HK-2 (cell line): ENCODE measurements at regions not wholly inside any gene's neighbourhood (a gene's known extent, or its start where the extent isn't known, plus 50 kb on each side); places are given as distances from the start of the nearest gene placed in this dataset.
"Not testable (repeated sequence)": the region's sequence is repeated elsewhere in the genome, so short reads cannot be mapped to it uniquely, and the experiment has no call there.

Source experiments
- DNase-seq: peaks from one replicate; pipeline ENCODE4 v3.0.0-alpha.2; 2018; ENCODE audit not compliant: unreplicated experiment

DNA sequence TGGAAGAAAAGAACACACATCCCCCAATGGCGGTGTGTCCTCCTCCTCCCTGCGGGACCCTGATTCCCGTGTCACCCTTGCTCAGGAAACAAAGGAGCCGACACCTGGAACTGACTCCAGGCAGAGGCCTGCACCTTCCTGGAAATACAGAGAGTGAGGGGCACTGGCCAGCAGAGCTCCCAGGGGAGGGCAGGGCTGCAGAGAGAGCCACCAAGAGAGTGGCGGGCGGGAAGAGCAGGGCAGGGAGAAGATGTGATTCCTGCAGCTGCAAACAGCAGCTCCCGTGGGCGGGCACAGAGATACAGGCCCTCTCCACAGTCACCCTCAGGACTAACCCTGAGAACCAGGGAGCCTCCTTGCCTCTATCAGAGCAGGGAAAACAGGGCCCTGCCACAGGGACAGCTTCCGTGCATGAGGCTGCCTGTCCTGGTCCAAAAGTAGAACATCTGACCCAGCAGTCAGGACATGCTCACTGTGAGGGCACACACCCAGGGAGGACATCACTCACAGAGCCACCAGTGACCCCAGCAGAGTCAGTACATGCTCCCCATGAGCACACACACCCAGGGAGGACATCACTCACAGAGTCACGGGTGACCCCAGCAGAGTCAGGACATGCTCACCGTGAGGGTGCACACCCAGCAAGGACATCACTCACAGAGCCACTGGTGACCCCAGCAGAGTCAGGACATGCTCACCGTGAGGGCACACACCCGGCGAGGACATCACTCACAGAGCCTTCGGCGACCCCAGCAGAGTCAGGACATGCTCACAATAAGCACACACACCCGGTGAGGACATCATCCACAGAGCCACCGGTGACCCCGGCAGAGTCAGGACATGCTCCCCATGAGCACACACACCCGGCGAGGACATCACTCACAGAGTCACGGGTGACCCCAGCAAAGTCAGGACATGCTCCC is 193.1 kb downstream of the DLL1 start:
- no peak for DNase-seq

DNA sequence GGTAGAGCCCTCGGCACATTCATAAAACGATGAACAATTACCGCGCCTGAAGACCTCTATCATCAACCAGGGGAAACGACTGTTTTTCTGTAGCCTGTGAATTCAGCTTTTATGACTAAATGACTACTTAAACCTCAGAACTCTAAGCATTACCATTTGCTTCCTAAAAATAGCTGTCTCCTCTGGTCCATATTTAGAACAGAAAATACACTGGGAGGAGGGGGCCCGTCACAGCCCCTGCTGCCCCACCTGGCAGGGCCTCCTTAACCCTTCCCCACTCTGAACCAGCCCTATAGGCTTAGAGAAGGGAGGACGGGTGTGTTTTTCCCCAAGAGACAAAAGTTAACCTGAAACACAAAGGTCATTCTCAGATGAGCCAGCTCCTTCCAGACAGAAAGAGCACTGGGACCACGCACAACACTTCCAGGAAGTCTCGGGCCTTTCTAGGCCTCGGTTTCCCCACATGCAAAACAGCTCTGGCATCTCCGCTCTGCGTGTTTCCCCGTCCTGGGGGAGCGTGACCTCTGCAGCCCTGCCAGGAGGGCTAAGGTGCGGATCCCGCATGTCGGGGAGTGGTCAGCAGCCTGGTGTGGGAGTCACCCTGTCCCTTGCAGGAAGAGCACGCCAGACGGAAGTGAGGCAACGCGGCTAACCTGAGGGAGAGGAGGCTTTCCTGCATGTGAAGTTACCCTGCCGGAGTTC is 193.9 kb downstream of the DLL1 start:
- DNase-seq = no peak

DNA sequence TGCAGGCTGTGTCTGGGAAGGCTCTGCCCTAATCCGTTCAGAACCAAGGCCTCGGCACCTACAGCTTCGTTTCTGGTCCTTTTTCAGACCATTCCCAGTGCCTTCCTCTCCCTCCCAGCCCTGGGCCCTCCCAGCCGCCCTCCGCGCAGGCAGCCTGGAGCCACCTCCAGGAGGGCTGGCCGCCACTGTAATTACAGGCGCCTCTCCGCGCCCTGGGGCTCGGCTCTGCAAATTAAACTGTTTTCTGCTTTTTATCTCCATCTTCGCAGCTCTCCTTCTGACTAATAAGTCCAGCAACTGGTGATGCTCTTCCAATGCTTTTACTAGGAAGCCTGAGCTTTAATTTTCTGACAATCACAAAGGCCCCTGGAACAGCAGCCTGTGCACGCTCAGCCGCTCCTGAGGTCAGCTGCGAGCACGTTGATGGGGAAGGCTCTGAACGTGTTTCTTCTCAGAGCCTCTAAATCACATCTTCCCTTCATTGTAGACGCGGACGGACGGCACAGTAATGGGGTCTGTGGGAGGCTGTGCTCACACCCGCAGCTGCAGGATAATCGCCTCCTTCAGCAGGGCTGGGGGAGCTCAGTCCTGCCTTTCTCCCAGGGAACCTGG is 194.6 kb downstream of the DLL1 start:
- DNase-seq = no peak

DNA sequence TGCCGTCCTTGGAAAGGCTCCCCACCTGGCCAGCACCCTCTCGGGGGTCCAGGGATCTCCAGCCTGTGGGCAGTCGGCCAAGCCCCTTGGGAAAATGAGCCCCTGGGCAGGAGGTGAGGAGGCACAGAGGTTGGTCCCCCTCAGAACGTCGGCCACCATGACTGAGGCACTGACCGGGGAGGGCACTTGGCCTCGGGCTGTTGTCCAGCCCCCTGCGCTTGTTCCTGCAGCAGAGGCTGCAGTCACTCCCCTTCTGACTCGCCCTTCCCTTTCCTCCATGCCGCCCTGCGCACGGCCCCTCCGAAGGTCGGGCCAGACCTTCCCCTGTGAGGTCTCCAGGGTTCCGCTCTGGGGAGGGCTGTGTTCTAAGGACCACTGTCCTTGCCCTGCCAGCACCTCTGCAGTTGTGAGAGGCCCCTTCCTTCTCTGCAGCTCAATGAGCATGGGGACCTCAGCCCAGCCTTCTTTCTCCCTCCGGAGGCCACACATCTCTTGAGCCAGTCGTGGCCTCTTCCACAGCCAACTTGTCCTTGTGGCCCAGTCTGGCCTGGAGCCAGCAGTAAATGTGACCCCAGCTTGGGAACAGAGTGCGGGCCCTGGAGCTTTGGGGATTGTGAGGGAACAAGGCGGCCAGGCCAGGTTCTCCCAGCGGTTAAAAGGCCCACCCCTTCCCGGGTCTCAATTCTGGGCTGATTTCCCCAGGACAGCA is 195.5 kb downstream of the DLL1 start:
- DNase-seq = no peak

DNA sequence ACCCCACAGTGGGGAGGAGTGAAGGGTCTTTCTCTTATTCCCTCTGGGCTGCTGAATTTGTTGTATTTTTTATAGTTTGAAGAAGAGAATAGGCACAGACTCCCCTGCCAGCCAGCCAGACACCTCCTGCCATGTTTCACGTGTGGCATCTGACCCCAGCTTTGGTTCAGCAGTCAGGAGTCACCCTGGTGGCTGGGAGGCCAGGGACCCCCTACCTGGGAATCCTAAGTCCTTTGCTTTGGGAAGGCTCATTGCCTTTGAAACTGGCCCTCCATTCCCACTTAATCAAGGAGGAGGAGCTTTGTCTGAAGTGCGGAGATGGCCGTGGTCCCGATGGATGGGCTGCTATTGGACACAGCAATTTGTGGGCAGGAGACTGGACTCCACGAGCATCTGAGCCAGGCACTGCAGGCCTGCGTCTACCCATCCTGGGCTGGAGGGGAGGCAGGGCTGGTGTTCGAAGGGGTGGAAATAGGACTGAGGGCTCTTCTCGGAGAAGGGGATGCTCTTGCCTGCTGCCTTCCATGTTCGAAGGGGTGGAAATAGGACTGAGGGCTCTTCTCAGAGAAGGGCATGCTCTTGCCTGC is 196.1 kb downstream of the DLL1 start:
- no peak for DNase-seq

DNA sequence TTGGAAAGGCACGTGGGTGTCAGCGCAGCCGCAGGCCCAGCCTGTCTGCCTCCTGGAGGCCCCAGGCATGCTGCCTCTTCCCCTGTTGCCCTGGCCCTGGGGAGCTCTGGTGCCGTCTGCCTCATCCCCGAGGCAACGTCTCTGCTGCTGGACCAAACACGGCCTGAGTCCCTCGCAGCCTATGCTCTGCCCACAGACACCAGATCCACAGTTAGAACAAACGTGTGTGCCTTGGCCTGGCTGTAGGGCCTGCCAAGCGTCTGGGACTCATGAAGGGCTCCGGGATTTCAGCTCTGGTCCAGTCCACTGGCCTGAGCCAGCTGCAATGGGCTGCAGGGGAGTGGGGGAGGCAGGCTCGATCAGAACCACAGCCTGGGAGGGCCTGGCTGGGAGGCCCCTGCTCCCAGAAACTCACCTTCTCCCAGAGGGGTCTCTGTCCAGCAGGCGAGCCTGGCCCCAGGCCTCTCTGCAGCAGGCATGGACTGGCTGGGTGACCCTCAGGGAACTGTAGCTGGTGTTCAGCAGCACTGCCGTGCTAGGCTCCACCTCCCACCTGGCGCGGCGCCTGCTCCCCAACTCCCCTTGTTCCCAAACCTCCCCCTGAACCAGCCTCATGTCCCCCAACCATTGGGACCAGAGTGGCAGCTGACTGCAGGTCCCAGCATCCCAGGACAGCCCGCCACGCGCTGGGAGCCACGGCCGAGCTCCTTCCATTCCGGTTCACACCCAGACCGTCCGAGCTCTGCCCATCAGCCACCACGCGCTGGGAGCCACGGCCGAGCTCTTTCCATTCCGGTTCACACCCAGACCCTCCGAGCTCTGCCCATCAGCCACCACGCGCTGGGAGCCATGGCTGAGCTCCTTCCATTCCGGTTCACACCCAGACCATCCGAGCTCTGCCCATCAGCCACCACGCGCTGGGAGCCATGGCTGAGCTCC is 197.0 kb downstream of the DLL1 start:
- DNase-seq = no peak

DNA sequence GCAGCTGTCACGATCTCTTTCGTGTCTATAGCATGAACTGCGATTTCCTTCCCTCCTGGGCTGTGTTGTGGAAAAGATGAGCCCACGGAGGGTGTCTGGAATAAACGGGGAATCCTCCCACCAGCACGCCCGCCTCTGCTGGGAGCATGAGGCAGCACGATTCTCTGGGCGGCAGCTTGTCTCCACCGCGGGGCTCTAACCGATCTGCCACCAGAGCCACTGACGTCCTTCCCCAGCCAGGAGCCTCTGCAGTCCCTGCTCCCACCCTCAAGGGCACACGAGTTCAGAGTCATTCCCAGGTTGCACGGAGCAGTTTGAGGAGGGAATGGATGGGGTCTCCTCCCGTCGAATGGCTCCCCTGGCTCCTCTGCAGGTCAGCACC is 197.6 kb downstream of the DLL1 start:
- no peak for DNase-seq

DNA sequence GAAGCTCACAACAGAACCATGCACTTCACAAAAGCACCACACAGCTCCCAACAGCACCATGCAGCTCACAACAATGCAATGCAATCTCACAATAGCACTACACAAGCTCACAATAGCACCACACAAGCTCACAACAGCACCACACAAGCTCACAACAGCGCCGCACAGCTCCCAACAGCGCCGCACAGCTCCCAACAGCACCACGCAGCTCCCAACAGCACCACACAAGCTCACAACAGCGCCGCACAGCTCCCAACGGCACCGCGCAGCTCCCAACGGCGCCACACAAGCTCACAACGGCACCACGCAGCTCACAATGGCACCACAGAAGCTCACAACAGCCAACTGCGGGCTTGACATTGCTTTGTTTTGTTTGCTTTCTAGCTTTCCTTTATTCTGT is 198.1 kb downstream of the DLL1 start:
- no peak for DNase-seq

DNA sequence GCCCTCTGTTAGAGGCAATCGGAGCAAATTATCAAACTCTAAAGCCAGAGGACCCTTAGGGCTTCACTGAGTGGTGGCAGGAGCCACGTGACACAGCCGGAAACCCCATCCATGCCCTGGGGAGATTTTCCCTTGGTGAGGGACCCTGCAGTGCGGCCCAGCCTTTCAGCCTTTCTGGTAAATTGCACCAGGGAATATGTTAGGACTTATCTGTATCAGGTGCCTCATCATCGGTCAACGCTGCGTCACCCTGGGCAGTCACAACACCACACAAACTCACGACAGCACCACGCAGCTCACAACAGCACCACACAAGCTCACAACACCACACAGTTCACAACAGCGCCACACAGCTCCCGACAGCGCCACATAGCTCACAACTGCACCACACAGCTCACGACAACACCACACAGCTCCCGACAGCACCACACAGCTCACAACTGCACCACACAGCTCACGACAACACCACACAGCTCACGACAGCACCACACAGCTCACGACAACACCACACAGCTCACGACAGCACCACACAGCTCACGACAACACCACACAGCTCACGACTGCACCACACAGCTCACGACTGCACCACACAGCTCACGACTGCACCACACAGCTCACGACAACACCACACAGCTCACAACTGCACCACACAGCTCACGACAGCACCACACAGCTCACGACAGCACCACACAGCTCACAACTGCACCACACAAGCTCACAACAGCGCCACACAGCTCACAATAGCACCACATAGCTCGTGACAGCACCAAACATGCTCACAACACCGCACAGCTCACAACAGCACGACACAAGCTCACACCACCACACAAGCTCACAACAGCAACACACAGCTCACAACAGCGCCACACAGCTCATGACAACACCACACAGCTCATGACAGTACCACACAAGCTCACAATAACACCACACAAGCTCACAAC is 199.0 kb downstream of the DLL1 start:
- no peak for DNase-seq

DNA sequence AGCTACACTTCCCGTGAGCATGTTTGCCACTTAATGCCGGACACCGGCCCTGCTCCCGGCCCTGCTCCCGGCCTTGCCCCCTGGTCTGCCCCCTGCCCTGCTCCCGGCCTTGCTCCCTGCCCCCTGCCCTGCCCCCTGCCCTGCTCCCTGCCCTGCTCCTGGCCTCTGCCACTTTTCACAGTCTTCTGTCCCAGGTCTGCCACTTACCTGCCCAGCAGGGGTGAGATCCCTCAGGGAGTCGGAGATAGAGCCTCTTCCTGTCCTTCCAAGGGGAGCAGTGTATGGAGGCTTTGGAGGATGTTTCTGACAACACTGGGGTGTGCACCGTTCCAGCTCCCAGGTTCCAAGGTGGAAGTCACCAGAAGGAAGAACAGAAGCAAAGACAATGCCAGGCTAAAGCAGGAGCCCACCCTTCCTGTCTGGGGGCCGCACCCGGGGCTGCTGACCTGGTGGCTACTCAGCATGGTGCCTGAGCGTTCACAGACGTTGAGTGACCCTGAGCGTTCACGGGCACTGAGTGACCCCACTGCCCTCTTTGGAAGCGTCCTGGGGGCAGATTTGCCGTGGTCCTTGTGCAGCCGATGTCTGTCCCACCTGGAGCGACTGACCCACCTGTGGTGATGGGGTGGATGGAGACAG is 199.8 kb downstream of the DLL1 start:
- DNase-seq = no peak

DNA sequence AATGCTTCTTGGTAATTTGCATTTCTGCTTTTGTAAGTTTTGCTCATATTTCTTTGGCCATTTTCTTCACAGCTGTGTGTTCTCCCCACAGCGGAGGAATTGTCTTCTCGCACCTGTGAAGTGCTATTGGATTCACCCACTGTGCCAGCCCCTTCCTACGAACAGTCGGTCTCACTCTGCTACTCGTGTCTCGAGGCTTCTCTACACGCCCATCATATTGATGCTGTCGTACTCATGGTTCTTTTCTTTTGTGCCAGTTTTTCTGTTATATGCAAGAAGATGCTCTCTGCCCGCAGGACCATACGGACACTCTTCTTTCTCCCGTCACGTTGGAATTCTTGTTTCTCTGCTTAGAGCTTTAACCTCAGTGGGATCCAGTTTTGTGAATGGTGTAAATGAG is 200.3 kb downstream of the DLL1 start:
- no peak for DNase-seq

DNA sequence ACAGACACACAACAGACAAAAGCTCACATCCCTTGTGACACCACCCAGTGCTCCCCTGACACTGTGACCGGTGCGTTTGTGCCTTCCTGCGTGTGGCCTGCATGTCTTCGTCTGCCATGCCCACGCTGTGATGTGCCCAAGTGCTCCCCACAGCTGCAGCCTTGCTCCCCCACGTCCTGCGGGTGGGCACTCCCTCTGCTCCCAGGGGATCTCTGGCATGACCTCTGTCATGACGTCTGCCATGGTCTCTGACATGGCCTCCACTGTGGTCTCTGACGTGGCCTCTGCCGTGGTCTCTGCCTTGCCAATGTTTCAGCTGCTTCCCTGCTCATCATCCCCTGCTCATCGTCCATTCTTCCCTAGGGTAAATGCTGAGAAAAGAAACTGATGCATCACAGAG is 200.9 kb downstream of the DLL1 start:
- no peak for DNase-seq

DNA sequence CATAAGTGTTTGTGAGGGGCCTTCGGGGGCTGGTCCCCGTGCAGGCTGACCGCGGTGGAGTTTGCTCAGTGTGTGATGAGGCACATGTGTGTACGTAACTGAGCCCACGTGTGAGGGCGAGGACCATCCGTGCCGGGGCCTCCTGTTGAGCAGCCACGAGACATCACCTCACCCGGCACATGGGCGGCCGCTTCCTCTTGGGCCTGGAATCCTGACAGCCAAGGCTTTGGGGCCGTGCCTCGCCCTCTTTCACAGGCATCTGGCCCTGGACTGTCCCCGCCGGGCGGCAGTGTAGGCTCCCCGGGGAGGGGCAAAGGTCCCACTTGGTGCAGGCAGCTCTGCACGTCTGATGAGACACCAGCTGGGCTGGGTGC is 202.3 kb downstream of the DLL1 start:
- no peak for DNase-seq

DNA sequence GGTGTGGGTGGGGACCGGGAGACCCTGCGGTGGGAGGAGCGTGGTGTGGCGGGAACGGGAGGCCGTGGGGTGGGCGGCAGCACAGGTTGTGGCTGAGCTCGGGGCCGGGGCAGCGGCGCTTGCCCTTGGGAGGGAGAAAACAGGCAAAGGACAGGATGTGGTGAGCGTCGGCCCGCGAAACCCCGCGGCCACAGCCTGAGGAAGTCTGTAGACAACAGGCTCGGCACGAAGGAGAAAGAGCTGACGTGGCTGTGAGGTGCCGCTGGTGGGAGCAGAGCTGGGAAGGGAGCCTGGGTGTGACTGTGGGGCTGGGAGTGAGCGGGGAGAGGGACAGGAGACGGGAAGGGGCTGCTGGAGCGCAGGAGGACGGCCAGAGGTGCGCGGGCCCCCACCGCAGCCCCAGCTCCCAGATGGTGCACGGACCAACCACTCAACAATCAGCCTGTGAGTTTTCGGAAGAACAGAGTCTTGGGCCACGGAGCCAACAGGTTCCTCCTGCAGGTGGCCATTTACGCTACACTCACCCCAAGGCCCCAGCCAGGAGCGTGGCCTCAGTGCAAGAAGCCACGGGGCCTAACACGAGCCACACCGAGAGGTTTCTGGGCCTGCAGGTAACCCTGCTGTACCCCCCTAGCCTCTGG is 202.8 kb downstream of the DLL1 start:
- DNase-seq = no peak

DNA sequence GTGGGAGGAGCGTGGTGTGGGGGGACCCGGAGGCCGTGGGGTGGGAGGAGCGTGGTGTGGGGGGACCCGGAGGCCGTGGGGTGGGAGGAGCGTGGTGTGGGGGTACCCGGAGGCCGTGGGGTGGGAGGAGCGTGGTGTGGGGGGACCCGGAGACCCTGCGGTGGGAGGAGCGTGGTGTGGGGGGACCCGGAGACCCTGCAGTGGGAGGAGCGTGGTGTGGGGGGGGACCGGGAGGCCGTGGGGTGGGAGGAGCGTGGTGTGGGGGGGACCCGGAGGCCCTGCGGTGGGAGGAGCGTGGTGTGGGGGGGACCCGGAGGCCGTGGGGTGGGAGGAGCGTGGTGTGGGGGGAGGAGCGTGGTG is 203.5 kb downstream of the DLL1 start:
- DNase-seq = not testable (repeated sequence)

DNA sequence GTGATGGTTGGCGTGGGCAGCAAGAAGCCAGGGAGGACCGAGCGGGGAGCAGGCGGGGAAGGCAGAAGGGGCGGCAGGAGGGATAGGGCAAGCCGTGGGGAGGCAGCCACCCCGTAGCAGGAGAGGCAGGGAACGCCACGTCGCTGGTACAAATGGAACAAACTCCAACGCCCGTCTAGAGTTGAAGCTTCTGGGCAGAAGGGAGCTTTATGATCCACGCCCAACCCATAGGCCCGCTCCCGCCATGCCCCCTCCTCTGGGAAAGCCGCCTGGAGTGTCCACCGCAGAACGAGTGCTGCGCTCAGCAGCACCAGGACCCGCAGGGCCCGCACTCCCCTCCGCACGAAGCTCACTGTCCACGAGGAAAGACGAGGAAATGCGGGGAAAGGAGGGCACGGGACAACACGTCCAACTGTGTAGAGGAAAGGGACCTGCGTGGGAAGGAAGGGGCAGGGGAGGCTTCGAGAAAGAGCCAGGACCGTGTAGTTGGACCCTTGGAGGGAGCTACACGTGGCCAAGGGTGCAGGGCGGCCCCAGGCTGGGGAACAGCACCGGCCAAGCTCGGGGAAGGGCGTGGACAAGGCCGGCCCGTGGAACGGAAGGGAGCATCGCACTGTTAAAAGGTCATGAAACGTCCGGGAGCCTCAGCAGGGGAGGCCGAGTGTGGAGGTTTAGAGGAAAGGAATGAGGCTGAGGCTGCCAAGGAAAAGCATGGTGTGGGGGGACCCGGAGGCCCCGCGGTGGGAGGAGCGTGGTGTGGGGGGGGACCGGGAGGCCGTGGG is 204.0 kb downstream of the DLL1 start:
- no peak for DNase-seq

DNA sequence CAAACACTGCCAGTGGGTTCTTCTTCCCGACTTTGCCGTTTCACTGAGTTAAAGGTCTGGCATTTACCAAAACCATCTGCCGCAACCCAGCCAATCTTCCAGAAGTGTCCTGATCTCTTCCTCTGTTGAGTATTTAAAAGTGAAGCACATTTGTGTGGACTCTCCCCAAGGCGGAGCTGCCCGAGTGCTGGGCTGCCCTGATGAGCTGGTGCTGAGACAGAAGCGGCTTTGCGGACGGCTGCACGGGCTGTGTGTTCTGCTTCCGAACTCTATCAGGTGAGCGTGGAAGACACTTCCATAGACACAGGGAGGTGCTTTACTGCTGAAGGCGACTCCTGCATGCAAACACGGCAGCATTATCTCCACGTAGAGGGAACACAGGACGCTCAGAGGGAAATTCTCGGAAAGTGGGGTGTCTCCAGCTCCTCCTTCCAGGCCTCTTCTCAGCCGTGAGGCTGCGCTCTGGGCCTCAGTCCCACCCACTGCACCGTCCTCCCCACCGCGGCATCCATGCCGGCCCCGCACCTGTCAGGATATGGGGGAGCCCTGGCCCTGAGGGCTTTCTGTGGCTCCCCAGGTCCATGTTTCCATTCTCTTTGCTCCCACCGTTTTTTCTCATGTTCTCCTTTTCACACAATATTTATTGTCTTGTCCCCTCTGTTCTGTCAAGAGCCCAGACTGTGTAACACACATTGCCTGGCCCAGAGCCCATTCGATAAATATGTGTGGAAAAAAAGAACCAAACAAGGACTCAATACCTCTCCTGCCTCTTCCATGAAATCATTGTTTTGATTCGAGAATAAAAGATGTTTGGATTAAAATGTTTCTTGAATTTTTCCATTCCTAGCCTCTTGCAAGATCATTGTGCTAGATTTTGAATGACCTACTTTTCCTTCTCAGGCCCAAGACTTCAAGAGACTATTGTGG is 205.1 kb downstream of the DLL1 start:
- DNase-seq = no peak
